Lower leg skin (tissue), 4 donors: ENCODE measurements at regions not wholly inside any gene's neighbourhood (a gene's known extent, or its start where the extent isn't known, plus 50 kb on each side); places are given as distances from the start of the nearest gene placed in this dataset.

ENCODE experiments used
- DNase-seq, 2 donors: peaks; one replicate each; pipeline ENCODE4 v3.0.0-alpha.2; 2019; ENCODE audit warnings: low spot score in 2 of 2
- H3K4me3 ChIP-seq: fragments of 200-600 bp; sonication (generic); 2 replicates; pipeline ENCODE4 v1.5.1; 2017; ENCODE audit warnings: mild to moderate bottlenecking, low read depth; ENCODE audit not compliant: poor library complexity, severe bottlenecking
- POLR2A ChIP-seq, 2 donors: fragments of 450-650 bp; IDR thresholded peaks; one replicate each; pipeline ENCODE4 v1.6.1; 2016 to 2017; ENCODE audit warnings: antibody characterized with exemption in 2 of 2, mild to moderate bottlenecking in 1 of 2, moderate library complexity in 1 of 2
- WGBS, 2 donors: methylation state at CpG; one replicate each; pipeline ENCODE4 v1.1.5; 2018; 5-methylcytosine and 5-hydroxymethylcytosine counted together
- intact Hi-C: fragments of 100-400 bp; cut with DNase I; formaldehyde crosslinking; loops from one replicate; pipeline ENCODE4 v1.15.0; 2023; ENCODE audit warnings: low total_unique reads
- TF ChIP-seq, protein P1 (sequence below), 3 donors: fragments of 450-650 bp; IDR thresholded peaks; one replicate each; pipeline ENCODE4 v1.5.1; 2016; ENCODE audit warnings: antibody characterized with exemption in 3 of 3, mild to moderate bottlenecking in 3 of 3, moderate library complexity in 2 of 3

DNA sequence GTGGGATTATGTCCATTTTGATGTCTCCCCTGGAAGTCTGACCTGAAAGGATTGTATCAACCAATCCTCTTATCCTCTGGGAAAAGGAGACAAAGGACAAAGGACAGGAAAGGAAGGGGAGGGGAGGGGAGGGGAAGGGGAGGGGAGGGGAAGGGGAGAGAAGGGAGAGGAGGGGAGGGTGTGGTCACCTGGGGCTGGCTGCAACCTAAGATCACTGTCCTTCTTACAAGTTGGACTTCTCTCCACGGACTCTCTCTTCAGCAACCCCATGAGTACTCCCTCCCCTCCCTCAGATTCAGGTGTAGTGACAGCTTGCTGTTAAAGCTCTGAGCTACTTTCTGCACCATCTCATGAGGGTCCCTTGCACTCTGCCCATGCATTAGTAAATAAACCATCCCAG is 58.9 kb upstream of the KLHL31 start:
- WGBS, 2 donors, result 72 to 82% methylated on average over 1 of the region's 1 CpG
- DNase-seq, result no peak
- no peak for TF ChIP-seq POLR2A (IDR thresholded peaks at IDR 0.05)
- TF ChIP-seq, protein P1, sequence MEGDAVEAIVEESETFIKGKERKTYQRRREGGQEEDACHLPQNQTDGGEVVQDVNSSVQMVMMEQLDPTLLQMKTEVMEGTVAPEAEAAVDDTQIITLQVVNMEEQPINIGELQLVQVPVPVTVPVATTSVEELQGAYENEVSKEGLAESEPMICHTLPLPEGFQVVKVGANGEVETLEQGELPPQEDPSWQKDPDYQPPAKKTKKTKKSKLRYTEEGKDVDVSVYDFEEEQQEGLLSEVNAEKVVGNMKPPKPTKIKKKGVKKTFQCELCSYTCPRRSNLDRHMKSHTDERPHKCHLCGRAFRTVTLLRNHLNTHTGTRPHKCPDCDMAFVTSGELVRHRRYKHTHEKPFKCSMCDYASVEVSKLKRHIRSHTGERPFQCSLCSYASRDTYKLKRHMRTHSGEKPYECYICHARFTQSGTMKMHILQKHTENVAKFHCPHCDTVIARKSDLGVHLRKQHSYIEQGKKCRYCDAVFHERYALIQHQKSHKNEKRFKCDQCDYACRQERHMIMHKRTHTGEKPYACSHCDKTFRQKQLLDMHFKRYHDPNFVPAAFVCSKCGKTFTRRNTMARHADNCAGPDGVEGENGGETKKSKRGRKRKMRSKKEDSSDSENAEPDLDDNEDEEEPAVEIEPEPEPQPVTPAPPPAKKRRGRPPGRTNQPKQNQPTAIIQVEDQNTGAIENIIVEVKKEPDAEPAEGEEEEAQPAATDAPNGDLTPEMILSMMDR (IDR thresholded peaks at IDR 0.05), result no peak
- intact Hi-C loops, result loop anchor here (10.0 kb wide), 1 partner anchor 230 kb away; no protein-coding TSS in a partner anchor
- no peak overlapping the region for H3K4me3 ChIP-seq

DNA sequence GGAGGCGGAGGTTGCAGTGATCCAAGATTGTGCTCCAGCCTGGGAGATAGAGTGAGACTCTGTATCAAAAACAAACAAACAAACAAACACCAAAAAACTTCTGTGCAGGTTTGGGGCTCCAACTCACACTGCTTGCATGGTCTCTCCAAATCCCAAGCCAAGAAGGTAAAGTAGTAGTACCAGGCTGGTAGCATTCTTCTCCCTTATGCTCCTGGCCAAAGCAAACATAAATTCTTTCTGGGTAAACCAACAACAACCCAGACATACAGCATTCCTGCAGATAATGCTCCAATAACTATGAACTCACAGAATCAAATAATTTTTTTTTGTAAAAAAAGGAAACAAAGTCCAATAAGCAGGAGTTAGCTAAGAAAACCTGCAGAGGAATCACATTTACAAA is 57.8 kb upstream of the KLHL31 start:
- intact Hi-C loops, result loop anchor here (10.0 kb wide), 1 partner anchor 229 kb away; no protein-coding TSS in a partner anchor
- TF ChIP-seq, protein P1 (IDR thresholded peaks at IDR 0.05), result no peak
- no peak for TF ChIP-seq POLR2A (IDR thresholded peaks at IDR 0.05)
- 95 to 100% methylated on average over 1 of the region's 1 CpG for WGBS, 2 donors
- DNase-seq, result no peak
- H3K4me3 ChIP-seq, result no peak overlapping the region

DNA sequence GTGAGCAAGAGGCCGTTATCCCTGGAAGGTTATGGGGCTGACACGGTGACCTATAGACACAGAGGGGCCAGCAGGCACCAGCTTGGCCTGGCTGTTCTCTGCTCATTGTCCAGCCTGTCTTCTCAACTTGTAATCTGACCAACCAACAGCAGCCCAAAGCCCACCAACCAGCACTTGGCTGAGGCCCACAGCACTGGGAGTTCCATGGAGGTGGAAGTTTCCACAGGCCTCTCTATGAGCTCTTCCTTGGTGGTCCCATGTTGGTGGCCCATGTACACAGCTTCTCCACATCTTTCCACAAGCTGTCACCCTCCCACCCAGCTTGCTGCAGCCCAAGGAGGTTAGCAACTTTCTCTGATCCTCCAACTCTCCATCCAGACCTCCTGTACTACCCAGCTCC is 56.2 kb upstream of the KLHL31 start:
- DNase-seq, result no peak
- intact Hi-C loops, result loop anchor here (10.0 kb wide), 1 partner anchor 227 kb away; no protein-coding TSS in a partner anchor
- H3K4me3 ChIP-seq, result no peak overlapping the region

DNA sequence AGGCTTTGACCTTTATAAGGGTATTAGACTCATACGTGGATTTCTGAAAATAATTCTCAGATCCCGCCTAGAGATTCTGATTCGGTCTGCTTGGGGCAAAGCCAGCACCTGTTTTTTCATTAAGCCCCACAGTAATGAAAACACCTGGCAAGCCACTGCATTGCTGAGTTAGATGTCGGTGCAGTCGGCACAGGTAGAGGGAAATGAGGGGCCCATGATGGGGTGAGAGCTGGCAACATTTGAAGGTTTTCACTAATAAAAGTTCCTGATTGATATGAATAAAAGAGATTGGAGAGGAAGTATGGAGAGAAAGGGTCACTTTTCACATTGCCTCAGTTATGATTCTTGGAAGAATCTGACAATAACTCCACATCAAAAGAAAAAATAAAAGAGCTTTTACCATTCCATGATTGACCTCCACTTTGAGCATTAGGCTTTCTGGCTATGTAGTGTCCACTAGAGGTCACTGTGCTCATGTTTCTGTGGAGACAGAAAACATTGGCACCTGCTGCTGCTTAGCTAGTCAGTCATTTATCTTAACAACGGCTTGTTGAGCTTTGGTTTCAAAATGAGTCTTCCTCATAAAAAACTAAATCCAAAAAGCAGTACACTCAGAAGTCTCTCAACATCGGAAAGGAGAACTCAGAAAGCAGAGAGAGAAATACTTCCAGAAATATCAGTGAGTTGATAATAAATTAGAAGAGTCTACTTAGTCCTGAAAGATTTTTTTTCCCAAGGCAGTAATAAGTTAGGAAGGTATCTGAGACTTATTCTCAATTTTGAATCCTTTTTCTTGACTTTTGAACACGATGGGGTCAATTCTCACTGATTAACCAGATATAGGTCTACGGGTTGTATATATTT is 53.3 kb upstream of the KLHL31 start:
- intact Hi-C loops, result no loop called here
- TF ChIP-seq, protein P1 (IDR thresholded peaks at IDR 0.05), result no peak
- TF ChIP-seq POLR2A (IDR thresholded peaks at IDR 0.05), result no peak
- peak in 1 of 2 donors; percentile 46 for DNase-seq
- 27 to 39% methylated on average over 9 of the region's 9 CpGs for WGBS, 2 donors
- H3K4me3 ChIP-seq, result no peak overlapping the region

More for the DNA sequence above, 56.2 kb upstream of the KLHL31 start:
- no peak for TF ChIP-seq POLR2A (IDR thresholded peaks at IDR 0.05)
- TF ChIP-seq, protein P1 (IDR thresholded peaks at IDR 0.05), result no peak
- WGBS, 2 donors, result 72 to 83% methylated on average over 2 of the region's 2 CpGs

DNA sequence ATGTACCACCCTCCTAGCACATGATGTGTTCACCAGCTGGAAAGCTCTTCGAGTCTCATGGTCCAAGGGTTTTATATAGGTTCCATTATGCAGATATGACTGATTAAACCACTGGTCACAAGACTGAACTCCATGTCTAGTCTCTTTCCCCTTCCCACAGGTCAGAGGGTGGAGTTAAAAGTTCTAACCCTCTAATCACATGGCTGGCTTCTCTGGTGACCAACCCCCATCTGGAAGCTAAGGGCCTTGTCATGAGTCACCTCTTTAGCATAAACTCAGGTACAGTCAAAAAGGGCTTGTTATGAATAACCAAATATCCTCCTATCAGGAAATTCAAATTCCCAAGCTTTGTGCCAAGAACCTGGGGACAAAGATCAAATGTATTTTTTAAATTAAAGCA is 52.0 kb upstream of the KLHL31 start:
- TF ChIP-seq, protein P1 (IDR thresholded peaks at IDR 0.05), result no peak
- TF ChIP-seq POLR2A (IDR thresholded peaks at IDR 0.05), result no peak
- WGBS, 2 donors, result 58 to 60% methylated on average over 1 of the region's 1 CpG
- intact Hi-C loops, result no loop called here
- no peak overlapping the region for H3K4me3 ChIP-seq
- no peak for DNase-seq
